ENCODE measurements at regions not wholly inside any gene's neighbourhood (a gene's known extent, or its start where the extent isn't known, plus 50 kb on each side); places are given as distances from the start of the nearest gene placed in this dataset.
"Not testable (repeated sequence)": the region's sequence is repeated elsewhere in the genome, so short reads cannot be mapped to it uniquely, and the experiment has no call there.

DNA sequence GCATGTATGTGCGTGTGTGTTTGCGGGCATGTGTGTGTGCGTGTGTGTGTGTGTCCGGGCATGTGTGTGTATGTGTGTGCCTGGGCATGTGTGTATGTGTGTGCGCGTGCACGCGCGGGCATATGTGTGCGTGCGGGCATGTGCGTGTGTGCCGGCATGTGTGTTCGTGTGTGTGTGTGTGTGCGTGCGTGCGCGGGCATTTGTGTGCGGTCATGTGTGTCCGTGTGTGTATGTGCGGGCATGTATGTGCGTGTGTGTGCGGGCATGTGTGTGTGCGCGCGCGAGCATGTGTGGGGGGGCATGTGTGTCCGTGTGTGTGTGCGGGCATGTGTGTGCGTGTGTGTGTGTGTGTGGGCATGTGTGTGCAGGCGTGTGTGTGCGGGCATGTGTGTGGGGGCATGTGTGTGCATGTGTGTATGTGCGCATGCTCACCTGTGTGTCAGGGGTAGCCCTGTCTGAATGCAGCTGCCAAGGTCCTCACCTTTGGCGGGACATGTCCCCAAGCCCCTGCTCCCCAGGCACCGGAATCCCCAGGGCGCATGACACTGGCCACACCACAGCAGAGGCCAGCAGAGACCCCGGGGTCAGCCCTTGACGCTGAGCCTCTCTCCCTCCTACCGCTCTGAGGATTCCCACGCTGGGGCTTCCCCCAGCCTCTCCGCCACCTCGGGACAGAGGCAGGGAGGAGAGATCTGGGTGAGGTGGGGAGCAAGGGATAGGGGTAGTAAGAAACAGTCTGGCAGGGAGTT, 109.5 kb upstream of the NCOR2 start:
- Mint-ChIP-seq H3K4me1 (ENCODE audit: low read depth) (peaks cover under 1% of the 10 kb centered on the region), H3K27ac (no peak overlapping the region), H3K36me3 (no peaks in the 10 kb centered on the region), H3K27me3 (no peaks in the 10 kb centered on the region), H3K4me3 (no peak overlapping the region), H3K9me3 (ENCODE audit: low read depth) (no peaks in the 10 kb centered on the region)

- Mint-ChIP-seq H3K9me3 (ENCODE audit: low read depth) (no peaks in the 10 kb centered on the region), H3K4me1 (ENCODE audit: low read depth) (no peaks in the 10 kb centered on the region), H3K36me3 (no peaks in the 10 kb centered on the region), H3K4me3 (peak overlapping the region; percentile 30), H3K27me3 (no peaks in the 10 kb centered on the region), H3K27ac (no peak overlapping the region)
These were observed 108.7 kb upstream of the NCOR2 start for GRCh38 chr12:124675881-124676713.

DNA sequence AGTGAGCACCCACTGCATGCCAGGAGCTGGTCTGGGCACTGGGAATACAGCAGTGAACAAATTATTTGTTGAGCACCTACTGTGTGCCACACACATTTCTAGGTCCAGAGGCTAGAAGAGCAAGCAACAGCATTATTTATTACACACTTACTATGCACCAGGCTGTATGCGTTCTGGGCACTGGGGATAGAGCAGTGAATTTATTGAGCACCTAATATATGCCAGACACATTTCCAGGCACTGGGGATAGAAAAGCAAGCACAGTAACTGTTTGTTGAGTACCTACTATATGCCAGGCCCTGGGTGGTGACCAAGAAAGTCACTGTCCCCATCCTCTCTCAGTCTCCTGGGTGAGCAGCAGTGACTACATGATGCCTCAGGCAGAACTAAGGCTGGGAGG, 107.5 kb upstream of the NCOR2 start:
- no peaks in the 10 kb centered on the region for H3K36me3 Mint-ChIP-seq
- H3K4me3 Mint-ChIP-seq: no peak overlapping the region
- H3K4me1 Mint-ChIP-seq (ENCODE audit: low read depth): no peaks in the 10 kb centered on the region
- H3K9me3 Mint-ChIP-seq (ENCODE audit: low read depth): no peaks in the 10 kb centered on the region
- H3K27me3 Mint-ChIP-seq: no peaks in the 10 kb centered on the region
- H3K27ac Mint-ChIP-seq: no peak overlapping the region

- Mint-ChIP-seq H3K36me3 (no peaks in the 10 kb centered on the region), H3K27ac (no peak overlapping the region)
These were observed 106.6 kb upstream of the NCOR2 start for GRCh38 chr12:124673801-124674617.

DNA sequence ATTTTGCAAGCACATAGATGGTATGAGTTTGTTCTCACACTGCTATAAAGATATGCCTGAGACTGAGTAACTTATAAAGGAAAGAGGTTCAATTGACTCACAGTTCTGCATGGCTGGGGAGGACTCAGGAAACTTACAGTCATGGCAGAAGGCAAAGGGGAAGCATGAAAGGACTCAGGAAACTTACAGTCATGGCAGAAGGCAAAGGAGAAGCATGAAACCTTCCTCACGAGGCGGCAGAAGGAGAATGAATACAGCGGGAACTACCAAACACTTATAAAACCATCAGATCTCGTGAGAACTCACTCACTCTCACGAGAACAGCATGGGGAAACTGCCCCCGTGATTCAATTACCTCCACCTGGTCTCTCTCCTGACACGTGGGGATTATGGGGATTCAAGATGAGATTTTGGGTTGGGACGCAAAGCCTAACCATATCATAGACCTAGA, 101.9 kb upstream of the NCOR2 start:
- H3K4me3 Mint-ChIP-seq; H3K27ac Mint-ChIP-seq; H3K27me3 Mint-ChIP-seq; H3K9me3 Mint-ChIP-seq (ENCODE audit: low read depth); H3K36me3 Mint-ChIP-seq; H3K4me1 Mint-ChIP-seq (ENCODE audit: low read depth): not testable (repeated sequence)

More at GRCh38 chr12:124673801-124674617, 106.6 kb upstream of the NCOR2 start:
- no peaks in the 10 kb centered on the region for H3K9me3 Mint-ChIP-seq (ENCODE audit: low read depth)
- H3K4me3 Mint-ChIP-seq: no peak overlapping the region
- H3K27me3 Mint-ChIP-seq: no peaks in the 10 kb centered on the region
- no peaks in the 10 kb centered on the region for H3K4me1 Mint-ChIP-seq (ENCODE audit: low read depth)

- H3K4me1 Mint-ChIP-seq (ENCODE audit: low read depth): no peaks in the 10 kb centered on the region
- no peaks in the 10 kb centered on the region for H3K27me3 Mint-ChIP-seq
- no peaks in the 10 kb centered on the region for H3K9me3 Mint-ChIP-seq (ENCODE audit: low read depth)
- no peak overlapping the region for H3K27ac Mint-ChIP-seq
- no peaks in the 10 kb centered on the region for H3K36me3 Mint-ChIP-seq
- H3K4me3 Mint-ChIP-seq: no peak overlapping the region
These were observed 101.2 kb upstream of the NCOR2 start for GRCh38 chr12:124668602-124669001.

- H3K27ac Mint-ChIP-seq: no peak overlapping the region
- peaks cover under 1% of the 10 kb centered on the region for H3K9me3 Mint-ChIP-seq (ENCODE audit: low read depth)
- no peak overlapping the region for H3K4me3 Mint-ChIP-seq
- no peaks in the 10 kb centered on the region for H3K36me3 Mint-ChIP-seq
- H3K27me3 Mint-ChIP-seq: no peaks in the 10 kb centered on the region
- H3K4me1 Mint-ChIP-seq (ENCODE audit: low read depth): no peaks in the 10 kb centered on the region
These were observed 100.3 kb upstream of the NCOR2 start for GRCh38 chr12:124667506-124668326.

DNA sequence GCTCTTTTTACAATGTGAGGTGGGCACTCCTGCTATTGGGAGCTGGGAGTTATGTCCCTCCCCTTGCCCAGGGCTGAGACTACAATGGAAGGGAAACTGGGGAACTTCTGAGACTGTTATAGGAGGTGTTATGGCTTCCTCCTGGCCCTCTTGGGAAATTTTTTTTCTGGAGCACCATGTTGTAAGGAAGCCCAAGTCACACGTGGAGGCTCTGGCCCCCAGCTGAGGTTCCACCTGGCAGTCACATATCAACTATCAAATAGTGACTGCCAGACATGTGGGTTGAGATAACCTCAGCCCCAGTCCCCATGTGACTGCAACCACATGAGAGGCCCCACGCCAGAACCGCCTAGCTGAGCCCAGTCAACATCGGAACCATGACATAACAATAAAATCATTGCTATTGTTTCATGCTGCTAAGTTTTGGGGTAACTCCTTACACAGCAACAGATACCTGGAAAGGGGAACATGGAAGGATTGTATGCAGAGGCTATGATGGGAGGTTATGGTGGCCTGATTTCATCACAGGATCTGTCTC, 99.4 kb upstream of the NCOR2 start:
- Mint-ChIP-seq H3K4me1 (ENCODE audit: low read depth) (no peaks in the 10 kb centered on the region), H3K4me3 (no peak overlapping the region), H3K27me3 (no peaks in the 10 kb centered on the region), H3K36me3 (no peaks in the 10 kb centered on the region), H3K9me3 (ENCODE audit: low read depth) (peaks cover 3% of the 10 kb centered on the region), H3K27ac (no peak overlapping the region)

GRCh38 chr12:124665511-124665910, 98.1 kb upstream of the NCOR2 start:
- H3K36me3 Mint-ChIP-seq: no peaks in the 10 kb centered on the region
- no peaks in the 10 kb centered on the region for H3K27me3 Mint-ChIP-seq
- H3K9me3 Mint-ChIP-seq (ENCODE audit: low read depth): peaks cover 3% of the 10 kb centered on the region
- no peak overlapping the region for H3K4me3 Mint-ChIP-seq
- no peak overlapping the region for H3K27ac Mint-ChIP-seq
- no peaks in the 10 kb centered on the region for H3K4me1 Mint-ChIP-seq (ENCODE audit: low read depth)

- peaks cover 3% of the 10 kb centered on the region for H3K9me3 Mint-ChIP-seq (ENCODE audit: low read depth)
- H3K27ac Mint-ChIP-seq: no peak overlapping the region
- no peaks in the 10 kb centered on the region for H3K36me3 Mint-ChIP-seq
- H3K4me1 Mint-ChIP-seq (ENCODE audit: low read depth): no peaks in the 10 kb centered on the region
- no peaks in the 10 kb centered on the region for H3K27me3 Mint-ChIP-seq
- no peak overlapping the region for H3K4me3 Mint-ChIP-seq
These were observed 97.1 kb upstream of the NCOR2 start for GRCh38 chr12:124664395-124665111.

GRCh38 chr12:124663771-124664366, 96.5 kb upstream of the NCOR2 start:
- Mint-ChIP-seq H3K4me3 (no peak overlapping the region), H3K27me3 (no peaks in the 10 kb centered on the region), H3K36me3 (no peaks in the 10 kb centered on the region), H3K27ac (no peak overlapping the region), H3K4me1 (ENCODE audit: low read depth) (no peaks in the 10 kb centered on the region), H3K9me3 (ENCODE audit: low read depth) (peaks cover 3% of the 10 kb centered on the region)

DNA sequence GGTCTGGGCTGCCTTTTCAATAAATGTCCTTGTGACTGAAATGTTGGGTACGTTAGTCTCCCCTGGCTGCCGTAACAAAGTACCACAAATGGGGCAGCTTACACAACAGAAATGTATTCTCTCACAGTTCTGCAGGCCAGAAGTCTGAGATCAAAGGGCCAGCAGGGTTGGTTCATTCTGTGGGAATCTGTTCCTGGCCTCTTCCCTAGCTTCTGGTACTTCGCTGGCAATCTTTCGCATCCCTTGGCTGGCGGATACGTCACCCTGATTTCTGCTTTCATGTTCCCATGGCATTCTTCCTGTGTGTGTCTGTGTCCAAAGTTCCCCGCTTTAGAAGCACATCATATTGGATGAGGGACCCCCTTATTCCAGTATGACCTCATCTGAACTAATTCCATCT, 95.8 kb upstream of the NCOR2 start:
- peaks cover 3% of the 10 kb centered on the region for H3K9me3 Mint-ChIP-seq (ENCODE audit: low read depth)
- no peaks in the 10 kb centered on the region for H3K36me3 Mint-ChIP-seq
- no peak overlapping the region for H3K4me3 Mint-ChIP-seq
- H3K27me3 Mint-ChIP-seq: no peaks in the 10 kb centered on the region
- no peak overlapping the region for H3K27ac Mint-ChIP-seq
- H3K4me1 Mint-ChIP-seq (ENCODE audit: low read depth): no peaks in the 10 kb centered on the region

DNA sequence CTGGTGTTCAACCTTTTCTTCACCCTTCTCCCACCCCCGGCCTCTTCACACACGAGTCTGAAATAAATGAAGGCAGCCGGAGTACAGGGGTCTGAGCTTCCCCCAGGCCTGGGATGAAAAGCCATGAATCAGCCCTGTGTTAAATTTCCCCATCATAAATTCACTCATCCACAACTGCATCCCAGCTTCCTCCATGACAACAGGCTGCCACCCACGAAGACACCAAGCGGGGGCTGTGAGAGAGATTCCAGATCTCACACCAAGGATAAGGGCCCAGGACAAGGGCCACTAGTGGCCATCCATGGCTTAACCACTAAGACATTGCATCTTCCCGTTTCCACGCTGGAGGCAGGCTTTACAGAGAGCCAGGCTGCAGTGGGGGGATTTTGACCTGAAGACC, 93.9 kb upstream of the NCOR2 start:
- Mint-ChIP-seq H3K4me1 (ENCODE audit: low read depth) (no peaks in the 10 kb centered on the region), H3K4me3 (no peak overlapping the region), H3K27me3 (no peaks in the 10 kb centered on the region), H3K27ac (no peak overlapping the region), H3K9me3 (ENCODE audit: low read depth) (peaks cover 3% of the 10 kb centered on the region), H3K36me3 (no peaks in the 10 kb centered on the region)
